ENCODE measurements at regions not wholly inside any gene's neighbourhood (a gene's known extent, or its start where the extent isn't known, plus 50 kb on each side); places are given as distances from the start of the nearest gene placed in this dataset.

GRCh38 chr14:98174041-98174440 lies 1098.0 kb downstream of the BCL11B start:
- 76% methylated on average over 2 of the region's 2 CpGs for WGBS
- intact Hi-C loops (cut with DNase I), result no loop called here
- no peak for TF ChIP-seq POLR2AphosphoS5 (IDR thresholded peaks at IDR 0.05)
- TF ChIP-seq POLR2A (IDR thresholded peaks at IDR 0.05; ENCODE audit: low read depth), result no peak
- TF ChIP-seq EP300 (IDR thresholded peaks at IDR 0.05), result no peak
- TF ChIP-seq CTCF (IDR thresholded peaks at IDR 0.05), result no peak
- Histone ChIP-seq H3K36me3 (no peaks in the 10 kb centered on the region), H3K4me3 (no peak overlapping the region), H3K27me3 (peaks cover 0 to 5% (median 0%) of the 10 kb centered on the region in 4 donors), H3K9me3 (no peaks in the 10 kb centered on the region), H3K4me1 (no peaks in the 10 kb centered on the region), H3K27ac (replicated peaks in 1 of 4) (no peak overlapping the region)
- no peak for DNase-seq (ENCODE audit: extremely low spot score)

- H3K4me1 ChIP-seq, result no peaks in the 10 kb centered on the region
- DNase-seq (ENCODE audit: extremely low spot score), result no peak
- no peaks in the 10 kb centered on the region for H3K9me3 ChIP-seq
- TF ChIP-seq CTCF (IDR thresholded peaks at IDR 0.05) (no peak), POLR2AphosphoS5 (IDR thresholded peaks at IDR 0.05) (no peak), EP300 (IDR thresholded peaks at IDR 0.05) (no peak), POLR2A (IDR thresholded peaks at IDR 0.05; ENCODE audit: low read depth) (no peak)
- H3K27ac ChIP-seq (replicated peaks in 1 of 4), result no peak overlapping the region
- 91% methylated on average over 4 of the region's 4 CpGs for WGBS
- no peak overlapping the region for H3K4me3 ChIP-seq
- intact Hi-C loops (cut with DNase I), result no loop called here
- H3K36me3 ChIP-seq, result no peaks in the 10 kb centered on the region
- peaks cover 0 to 5% (median 0%) of the 10 kb centered on the region in 4 donors for H3K27me3 ChIP-seq
These were observed 1096.6 kb downstream of the BCL11B start for GRCh38 chr14:98175436-98175835.

- Histone ChIP-seq H3K36me3 (no peaks in the 10 kb centered on the region), H3K27me3 (peaks cover 0 to 5% (median 0%) of the 10 kb centered on the region in 4 donors), H3K9me3 (no peaks in the 10 kb centered on the region), H3K4me1 (no peaks in the 10 kb centered on the region), H3K27ac (replicated peaks in 1 of 4) (no peak overlapping the region), H3K4me3 (no peak overlapping the region)
- intact Hi-C loops (cut with DNase I), result no loop called here
- DNase-seq (ENCODE audit: extremely low spot score), result no peak
- TF ChIP-seq CTCF (IDR thresholded peaks at IDR 0.05) (no peak), EP300 (IDR thresholded peaks at IDR 0.05) (no peak), POLR2A (IDR thresholded peaks at IDR 0.05; ENCODE audit: low read depth) (no peak), POLR2AphosphoS5 (IDR thresholded peaks at IDR 0.05) (no peak)
- 92% methylated on average over 5 of the region's 5 CpGs for WGBS
These were observed 1096.1 kb downstream of the BCL11B start for GRCh38 chr14:98175881-98176280.

- TF ChIP-seq POLR2AphosphoS5 (IDR thresholded peaks at IDR 0.05) (no peak), CTCF (IDR thresholded peaks at IDR 0.05) (no peak)
- no peaks in the 10 kb centered on the region for H3K36me3 ChIP-seq
- H3K4me1 ChIP-seq, result no peaks in the 10 kb centered on the region
- H3K9me3 ChIP-seq, result no peaks in the 10 kb centered on the region
- no peak overlapping the region for H3K4me3 ChIP-seq
- H3K27ac ChIP-seq (replicated peaks in 1 of 4), result no peak overlapping the region
- DNase-seq (ENCODE audit: extremely low spot score), result no peak
- 75% methylated on average over 3 of the region's 3 CpGs for WGBS
- H3K27me3 ChIP-seq, result peaks cover 0 to 5% (median 0%) of the 10 kb centered on the region in 4 donors
- intact Hi-C loops (cut with DNase I), result no loop called here
These were observed 1095.1 kb downstream of the BCL11B start for GRCh38 chr14:98176892-98177291.

- H3K4me3 ChIP-seq, result no peak overlapping the region
- H3K36me3 ChIP-seq, result no peaks in the 10 kb centered on the region
- H3K27ac ChIP-seq (replicated peaks in 1 of 4), result no peak overlapping the region
- no peaks in the 10 kb centered on the region for H3K9me3 ChIP-seq
- 33% methylated on average over 1 of the region's 1 CpG for WGBS
- no peak for TF ChIP-seq POLR2AphosphoS5 (IDR thresholded peaks at IDR 0.05)
- no peak for TF ChIP-seq POLR2A (IDR thresholded peaks at IDR 0.05; ENCODE audit: low read depth)
- TF ChIP-seq CTCF (IDR thresholded peaks at IDR 0.05), result no peak
- no peak for TF ChIP-seq EP300 (IDR thresholded peaks at IDR 0.05)
- DNase-seq (ENCODE audit: extremely low spot score), result no peak
- intact Hi-C loops (cut with DNase I), result no loop called here
- H3K4me1 ChIP-seq, result no peaks in the 10 kb centered on the region
- H3K27me3 ChIP-seq, result peaks cover 0 to 5% (median 0%) of the 10 kb centered on the region in 4 donors
These were observed 1094.4 kb downstream of the BCL11B start for GRCh38 chr14:98177551-98177950.
